Parathyroid adenoma (tissue), 2 donors: ENCODE measurements at regions not wholly inside any gene's neighbourhood (a gene's known extent, or its start where the extent isn't known, plus 50 kb on each side); places are given as distances from the start of the nearest gene placed in this dataset.
"Not testable (repeated sequence)": the region's sequence is repeated elsewhere in the genome, so short reads cannot be mapped to it uniquely, and the experiment has no call there.

Experiments used
- H2AFZ ChIP-seq: fragments of 300-600 bp; sonication (generic); one replicate; pipeline ENCODE4 v1.7.0; 2017; ENCODE audit warnings: antibody characterized with exemption, mild to moderate bottlenecking
- H3K27ac ChIP-seq: fragments of 300-600 bp; sonication (generic); one replicate; pipeline ENCODE4 v1.7.0; 2017
- H3K27me3 ChIP-seq: fragments of 300-600 bp; sonication (generic); one replicate; pipeline ENCODE4 v1.7.0; 2017; ENCODE audit warnings: low read length; ENCODE audit not compliant: control insufficient read depth, insufficient read depth
- H3K36me3 ChIP-seq: fragments of 300-600 bp; sonication (generic); one replicate; pipeline ENCODE4 v1.7.0; 2017; ENCODE audit warnings: low read length; ENCODE audit not compliant: control insufficient read depth, insufficient read depth
- H3K4me1 ChIP-seq: fragments of 300-600 bp; sonication (generic); one replicate; pipeline ENCODE4 v1.7.0; 2017; ENCODE audit warnings: control low read depth
- H3K4me2 ChIP-seq: fragments of 300-600 bp; sonication (generic); one replicate; pipeline ENCODE4 v1.7.0; 2017; ENCODE audit warnings: low read length
- H3K4me3 ChIP-seq: fragments of 300-600 bp; sonication (generic); one replicate; pipeline ENCODE4 v1.7.0; 2017; ENCODE audit warnings: low read depth, low read length
- H3K79me2 ChIP-seq: fragments of 300-600 bp; sonication (generic); one replicate; pipeline ENCODE4 v1.7.0; 2017; ENCODE audit warnings: control low read depth
- H3K9ac ChIP-seq: fragments of 300-600 bp; sonication (generic); one replicate; pipeline ENCODE4 v1.7.0; 2017; ENCODE audit warnings: mild to moderate bottlenecking
- H3K9me3 ChIP-seq: fragments of 300-600 bp; sonication (generic); one replicate; pipeline ENCODE4 v1.7.0; 2017; ENCODE audit warnings: low read length; ENCODE audit not compliant: control insufficient read depth
- TF ChIP-seq, protein P1 (sequence below): fragments of 300-600 bp; sonication (generic); IDR thresholded peaks from one replicate; pipeline ENCODE4 v1.7.0; 2017; ENCODE audit warnings: antibody characterized with exemption, mild to moderate bottlenecking
- donor health status: primary hyperparathyroidism.

DNA sequence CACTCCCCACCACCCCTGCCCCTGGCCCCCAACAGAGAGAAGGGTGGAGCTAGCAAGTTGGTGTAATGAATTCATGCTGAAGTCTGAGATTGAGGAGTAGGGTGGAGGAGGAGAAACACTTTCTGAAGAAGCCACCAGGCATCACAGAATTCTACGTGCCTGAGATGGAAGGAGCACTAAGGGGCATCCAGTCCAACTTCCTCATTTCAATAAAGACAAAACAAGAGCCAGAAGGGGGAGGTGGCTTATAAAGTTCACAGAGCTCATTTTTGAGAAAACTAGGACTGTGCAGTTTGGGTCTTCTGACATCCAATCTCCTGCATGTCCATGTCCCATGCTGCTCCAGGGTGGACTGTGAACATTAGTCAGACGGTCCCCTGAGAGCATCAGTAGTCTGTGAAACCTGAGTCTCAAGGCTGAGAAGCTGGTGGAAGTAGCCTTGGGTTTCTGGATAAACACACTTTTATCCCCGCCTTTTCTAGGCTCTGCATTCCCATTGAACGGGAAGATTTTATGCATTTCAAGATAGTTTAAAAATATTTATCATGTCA lies 77.7 kb downstream of the TRIM43 start:
- Histone ChIP-seq H3K79me2 (no peaks in the 10 kb centered on the region), H3K4me1 (no peaks in the 10 kb centered on the region), H3K27me3 (no peaks in the 10 kb centered on the region), H3K9me3 (no peaks in the 10 kb centered on the region), H3K9ac (no peak overlapping the region), H3K27ac (no peak overlapping the region), H2AFZ (no peak overlapping the region), H3K4me3 (no peak overlapping the region), H3K36me3 (no peaks in the 10 kb centered on the region), H3K4me2 (no peak overlapping the region)
- TF ChIP-seq, protein P1, sequence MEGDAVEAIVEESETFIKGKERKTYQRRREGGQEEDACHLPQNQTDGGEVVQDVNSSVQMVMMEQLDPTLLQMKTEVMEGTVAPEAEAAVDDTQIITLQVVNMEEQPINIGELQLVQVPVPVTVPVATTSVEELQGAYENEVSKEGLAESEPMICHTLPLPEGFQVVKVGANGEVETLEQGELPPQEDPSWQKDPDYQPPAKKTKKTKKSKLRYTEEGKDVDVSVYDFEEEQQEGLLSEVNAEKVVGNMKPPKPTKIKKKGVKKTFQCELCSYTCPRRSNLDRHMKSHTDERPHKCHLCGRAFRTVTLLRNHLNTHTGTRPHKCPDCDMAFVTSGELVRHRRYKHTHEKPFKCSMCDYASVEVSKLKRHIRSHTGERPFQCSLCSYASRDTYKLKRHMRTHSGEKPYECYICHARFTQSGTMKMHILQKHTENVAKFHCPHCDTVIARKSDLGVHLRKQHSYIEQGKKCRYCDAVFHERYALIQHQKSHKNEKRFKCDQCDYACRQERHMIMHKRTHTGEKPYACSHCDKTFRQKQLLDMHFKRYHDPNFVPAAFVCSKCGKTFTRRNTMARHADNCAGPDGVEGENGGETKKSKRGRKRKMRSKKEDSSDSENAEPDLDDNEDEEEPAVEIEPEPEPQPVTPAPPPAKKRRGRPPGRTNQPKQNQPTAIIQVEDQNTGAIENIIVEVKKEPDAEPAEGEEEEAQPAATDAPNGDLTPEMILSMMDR, result no peak

DNA sequence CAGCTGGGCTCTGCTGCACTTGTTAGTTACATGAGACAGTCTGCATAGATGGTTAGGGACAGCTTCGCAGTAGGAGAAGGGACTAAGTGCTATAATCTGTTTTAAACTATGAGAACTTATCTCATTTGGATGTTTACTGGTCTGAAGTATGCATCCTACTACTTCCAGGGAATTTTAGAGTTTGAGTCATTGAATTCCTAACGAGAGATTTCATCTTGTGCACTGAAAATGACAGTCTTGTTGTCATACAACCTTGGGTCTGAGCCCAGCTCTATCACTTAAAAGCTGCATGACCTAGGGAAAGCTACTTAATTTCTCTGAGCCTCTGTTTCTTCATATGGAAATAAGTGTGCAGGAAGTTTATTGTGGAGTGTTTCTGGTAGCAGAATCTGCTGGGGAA lies 78.4 kb downstream of the TRIM43 start:
- no peak overlapping the region for H2AFZ ChIP-seq
- TF ChIP-seq, protein P1, result no peak
- H3K36me3 ChIP-seq, result no peaks in the 10 kb centered on the region
- H3K79me2 ChIP-seq, result no peaks in the 10 kb centered on the region
- no peak overlapping the region for H3K4me2 ChIP-seq
- no peaks in the 10 kb centered on the region for H3K4me1 ChIP-seq
- H3K9me3 ChIP-seq, result no peaks in the 10 kb centered on the region
- H3K27me3 ChIP-seq, result no peaks in the 10 kb centered on the region
- H3K27ac ChIP-seq, result no peak overlapping the region
- H3K9ac ChIP-seq, result no peak overlapping the region
- H3K4me3 ChIP-seq, result no peak overlapping the region

DNA sequence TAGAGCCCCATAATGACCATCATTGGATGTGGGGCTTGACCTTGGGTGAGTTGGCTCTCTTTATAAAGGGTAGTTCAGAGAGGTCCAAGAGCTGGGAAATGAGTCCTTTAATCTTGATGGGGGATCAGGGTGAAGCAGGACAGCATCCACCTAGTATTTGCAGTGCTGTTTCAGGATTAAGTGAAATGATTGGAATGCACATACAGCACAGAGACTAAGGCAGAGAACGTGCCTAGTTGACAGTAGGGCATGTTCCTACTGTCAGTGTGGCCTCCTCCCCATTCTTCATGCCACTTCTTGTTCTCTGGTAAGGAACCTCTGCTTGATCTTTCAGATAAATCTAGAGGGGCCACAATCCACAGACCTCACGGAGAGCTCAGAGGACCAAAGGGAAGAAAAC lies 78.9 kb downstream of the TRIM43 start:
- Histone ChIP-seq H3K27me3 (no peaks in the 10 kb centered on the region), H3K4me2 (no peak overlapping the region), H3K9me3 (no peaks in the 10 kb centered on the region), H2AFZ (no peak overlapping the region), H3K36me3 (no peaks in the 10 kb centered on the region), H3K79me2 (no peaks in the 10 kb centered on the region), H3K4me1 (no peaks in the 10 kb centered on the region), H3K9ac (no peak overlapping the region), H3K27ac (no peak overlapping the region), H3K4me3 (no peak overlapping the region)
- TF ChIP-seq, protein P1, result no peak

DNA sequence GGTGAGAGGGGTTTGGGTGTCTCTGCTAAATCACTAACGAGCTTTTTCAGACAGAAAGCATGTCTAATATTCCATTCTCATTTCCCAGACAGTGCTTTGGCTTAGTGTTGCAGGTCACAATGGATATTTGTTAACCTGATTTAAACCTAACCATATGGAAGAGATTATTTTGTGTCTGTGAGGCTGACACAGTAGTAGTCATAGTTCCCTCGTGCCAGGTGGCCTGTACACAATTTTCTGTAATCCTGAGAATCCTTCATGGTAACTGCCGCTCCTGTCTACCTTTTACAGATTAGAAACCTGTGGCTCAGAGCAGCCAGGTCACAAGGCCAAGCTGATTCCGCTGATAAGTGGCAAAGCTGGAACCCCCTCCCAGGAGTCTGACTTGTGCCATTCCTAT lies 79.4 kb downstream of the TRIM43 start:
- not testable (repeated sequence) for H3K79me2 ChIP-seq, H3K9me3 ChIP-seq, H3K27ac ChIP-seq, H3K27me3 ChIP-seq, H3K4me3 ChIP-seq, H3K4me1 ChIP-seq, H3K4me2 ChIP-seq, H3K36me3 ChIP-seq, H2AFZ ChIP-seq, H3K9ac ChIP-seq

DNA sequence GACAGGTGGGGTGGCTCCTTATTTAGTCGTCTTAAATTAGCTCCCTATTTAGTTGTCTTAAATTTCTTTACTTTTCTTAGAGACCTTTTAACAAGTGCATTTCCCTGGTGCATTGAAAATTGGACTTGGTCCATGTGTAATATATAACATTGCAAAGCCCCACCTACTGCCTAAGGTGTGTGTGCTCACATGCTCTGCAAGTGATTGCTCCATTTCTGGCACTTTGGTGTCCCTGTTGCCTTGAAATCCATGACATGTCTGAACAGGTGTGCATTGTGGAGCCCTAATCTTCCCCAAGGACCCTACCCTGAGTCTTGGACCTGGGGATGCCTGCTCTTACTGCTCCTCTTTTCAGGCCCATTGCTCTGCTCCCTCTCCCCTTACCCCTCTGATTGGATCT lies 80.2 kb downstream of the TRIM43 start:
- H3K4me2 ChIP-seq, H3K27me3 ChIP-seq, H2AFZ ChIP-seq, H3K4me1 ChIP-seq, H3K9me3 ChIP-seq, H3K36me3 ChIP-seq, H3K27ac ChIP-seq, H3K4me3 ChIP-seq, H3K79me2 ChIP-seq, H3K9ac ChIP-seq: not testable (repeated sequence)

DNA sequence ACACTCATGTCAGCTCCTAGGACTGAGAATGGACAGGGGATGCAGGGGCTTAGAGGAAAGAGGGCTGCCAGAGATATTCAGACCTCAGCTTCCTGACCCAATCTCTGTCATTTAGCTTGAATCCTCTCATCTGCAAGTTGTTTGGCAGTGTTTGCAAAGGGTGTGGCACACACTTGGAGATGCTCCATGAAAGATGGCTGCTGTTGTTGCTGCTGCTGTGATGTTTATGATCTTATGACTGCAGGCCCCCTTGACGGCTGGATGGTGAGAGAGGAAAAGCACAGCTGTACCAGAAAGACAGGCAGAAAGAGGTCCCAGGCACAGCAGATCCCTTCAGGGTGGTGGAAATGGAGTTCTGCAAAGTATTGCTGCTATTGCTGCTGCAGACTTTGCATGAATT lies 80.7 kb downstream of the TRIM43 start:
- not testable (repeated sequence) for H3K4me2 ChIP-seq, H3K4me3 ChIP-seq, H3K36me3 ChIP-seq, H3K4me1 ChIP-seq, H3K9ac ChIP-seq, H3K79me2 ChIP-seq, H3K27ac ChIP-seq, H2AFZ ChIP-seq, H3K27me3 ChIP-seq, H3K9me3 ChIP-seq
